ENCODE measurements at regions not wholly inside any gene's neighbourhood (a gene's known extent, or its start where the extent isn't known, plus 50 kb on each side); places are given as distances from the start of the nearest gene placed in this dataset.

- Mint-ChIP-seq H3K4me3 (no peak overlapping the region), H3K27ac (no peak overlapping the region), H3K36me3 (no peaks in the 10 kb centered on the region), H3K9me3 (no peaks in the 10 kb centered on the region), H3K27me3 (no peaks in the 10 kb centered on the region), H3K4me1 (no peaks in the 10 kb centered on the region)
- ATAC-seq (ENCODE audit: low read depth) = no peak
- DNase-seq = no peak
- POLR2A ChIA-PET = no interaction called here
Observed at GRCh38 chr4:135344492-135344891, 1142.9 kb upstream of the PABPC4L start.

- POLR2A ChIA-PET = no interaction called here
- Mint-ChIP-seq H3K4me1 (no peaks in the 10 kb centered on the region), H3K9me3 (no peaks in the 10 kb centered on the region), H3K27me3 (no peaks in the 10 kb centered on the region), H3K27ac (no peak overlapping the region), H3K4me3 (no peak overlapping the region), H3K36me3 (no peaks in the 10 kb centered on the region)
- ATAC-seq (ENCODE audit: low read depth) = no peak
- no peak for DNase-seq
Observed at GRCh38 chr4:135338181-135338580, 1136.6 kb upstream of the PABPC4L start.

GRCh38 chr4:135325264-135325663 is 1123.7 kb upstream of the PABPC4L start:
- H3K36me3 Mint-ChIP-seq = no peaks in the 10 kb centered on the region
- DNase-seq (no peak), ATAC-seq (ENCODE audit: low read depth) (no peak)
- no peak overlapping the region for H3K4me3 Mint-ChIP-seq
- H3K27ac Mint-ChIP-seq = no peak overlapping the region
- no peaks in the 10 kb centered on the region for H3K27me3 Mint-ChIP-seq
- H3K9me3 Mint-ChIP-seq = peaks cover 3% of the 10 kb centered on the region
- POLR2A ChIA-PET = no interaction called here
- H3K4me1 Mint-ChIP-seq = no peaks in the 10 kb centered on the region

GRCh38 chr4:135319685-135320084 is 1118.1 kb upstream of the PABPC4L start:
- Mint-ChIP-seq H3K27ac (no peak overlapping the region), H3K36me3 (no peaks in the 10 kb centered on the region), H3K4me1 (no peaks in the 10 kb centered on the region), H3K27me3 (no peaks in the 10 kb centered on the region), H3K4me3 (no peak overlapping the region), H3K9me3 (peaks cover 9% of the 10 kb centered on the region)
- POLR2A ChIA-PET = no interaction called here
- ATAC-seq (ENCODE audit: low read depth) (no peak), DNase-seq (no peak)

- no peak for DNase-seq
- no peaks in the 10 kb centered on the region for H3K27me3 Mint-ChIP-seq
- H3K9me3 Mint-ChIP-seq = peaks cover 7% of the 10 kb centered on the region
- no peak overlapping the region for H3K4me3 Mint-ChIP-seq
- no peaks in the 10 kb centered on the region for H3K4me1 Mint-ChIP-seq
- no peak overlapping the region for H3K27ac Mint-ChIP-seq
- H3K36me3 Mint-ChIP-seq = no peaks in the 10 kb centered on the region
- POLR2A ChIA-PET = no interaction called here
- no peak for ATAC-seq (ENCODE audit: low read depth)
Observed at GRCh38 chr4:135316266-135316779, 1114.7 kb upstream of the PABPC4L start.

- H3K36me3 Mint-ChIP-seq = no peaks in the 10 kb centered on the region
- H3K27me3 Mint-ChIP-seq = no peaks in the 10 kb centered on the region
- no peaks in the 10 kb centered on the region for H3K4me1 Mint-ChIP-seq
- peaks cover 4% of the 10 kb centered on the region for H3K9me3 Mint-ChIP-seq
- DNase-seq (no peak), ATAC-seq (ENCODE audit: low read depth) (no peak)
- H3K4me3 Mint-ChIP-seq = no peak overlapping the region
- POLR2A ChIA-PET = no interaction called here
- no peak overlapping the region for H3K27ac Mint-ChIP-seq
Observed at GRCh38 chr4:135290136-135290535, 1088.5 kb upstream of the PABPC4L start.

GRCh38 chr4:135283934-135284333 is 1082.3 kb upstream of the PABPC4L start:
- ATAC-seq (ENCODE audit: low read depth) (no peak), DNase-seq (no peak)
- POLR2A ChIA-PET = no interaction called here
- no peak overlapping the region for H3K4me3 Mint-ChIP-seq
- H3K27ac Mint-ChIP-seq = no peak overlapping the region
- H3K4me1 Mint-ChIP-seq = no peaks in the 10 kb centered on the region
- peaks cover 2% of the 10 kb centered on the region for H3K9me3 Mint-ChIP-seq
- no peaks in the 10 kb centered on the region for H3K36me3 Mint-ChIP-seq
- H3K27me3 Mint-ChIP-seq = no peaks in the 10 kb centered on the region

- DNase-seq = no peak
- Mint-ChIP-seq H3K9me3 (peaks cover 6% of the 10 kb centered on the region), H3K27ac (no peak overlapping the region), H3K27me3 (no peaks in the 10 kb centered on the region), H3K4me3 (no peak overlapping the region), H3K4me1 (no peaks in the 10 kb centered on the region), H3K36me3 (no peaks in the 10 kb centered on the region)
- POLR2A ChIA-PET = no interaction called here
- ATAC-seq (ENCODE audit: low read depth) = no peak
Observed at GRCh38 chr4:135282676-135283075, 1081.1 kb upstream of the PABPC4L start.

GRCh38 chr4:135281230-135281629 is 1079.6 kb upstream of the PABPC4L start:
- POLR2A ChIA-PET = no interaction called here
- no peaks in the 10 kb centered on the region for H3K4me1 Mint-ChIP-seq
- ATAC-seq (ENCODE audit: low read depth) = no peak
- no peaks in the 10 kb centered on the region for H3K27me3 Mint-ChIP-seq
- no peak for DNase-seq
- H3K36me3 Mint-ChIP-seq = no peaks in the 10 kb centered on the region
- H3K9me3 Mint-ChIP-seq = peaks cover 4% of the 10 kb centered on the region
- H3K27ac Mint-ChIP-seq = no peak overlapping the region
- no peak overlapping the region for H3K4me3 Mint-ChIP-seq

GRCh38 chr4:135277980-135278315 is 1076.4 kb upstream of the PABPC4L start:
- ATAC-seq (ENCODE audit: low read depth) (no peak), DNase-seq (no peak)
- Mint-ChIP-seq H3K4me3 (no peak overlapping the region), H3K9me3 (peaks cover 4% of the 10 kb centered on the region), H3K27me3 (no peaks in the 10 kb centered on the region), H3K4me1 (no peaks in the 10 kb centered on the region), H3K36me3 (no peaks in the 10 kb centered on the region), H3K27ac (no peak overlapping the region)
- POLR2A ChIA-PET = no interaction called here

- H3K9me3 Mint-ChIP-seq = peaks cover 4% of the 10 kb centered on the region
- H3K4me3 Mint-ChIP-seq = no peak overlapping the region
- H3K27ac Mint-ChIP-seq = no peak overlapping the region
- POLR2A ChIA-PET = no interaction called here
- H3K27me3 Mint-ChIP-seq = no peaks in the 10 kb centered on the region
- no peaks in the 10 kb centered on the region for H3K4me1 Mint-ChIP-seq
- DNase-seq = no peak
- no peak for ATAC-seq (ENCODE audit: low read depth)
- no peaks in the 10 kb centered on the region for H3K36me3 Mint-ChIP-seq
Observed at GRCh38 chr4:135277068-135277979, 1075.7 kb upstream of the PABPC4L start.

- no peaks in the 10 kb centered on the region for H3K36me3 Mint-ChIP-seq
- no peaks in the 10 kb centered on the region for H3K4me1 Mint-ChIP-seq
- H3K27ac Mint-ChIP-seq = no peak overlapping the region
- no peaks in the 10 kb centered on the region for H3K27me3 Mint-ChIP-seq
- ATAC-seq (ENCODE audit: low read depth) (no peak), DNase-seq (no peak)
- H3K4me3 Mint-ChIP-seq = no peak overlapping the region
- POLR2A ChIA-PET = no interaction called here
- peaks cover 4% of the 10 kb centered on the region for H3K9me3 Mint-ChIP-seq
Observed at GRCh38 chr4:135274416-135274815, 1072.8 kb upstream of the PABPC4L start.

GRCh38 chr4:135269125-135269890 is 1067.7 kb upstream of the PABPC4L start:
- no peak overlapping the region for H3K4me3 Mint-ChIP-seq
- H3K4me1 Mint-ChIP-seq = no peaks in the 10 kb centered on the region
- POLR2A ChIA-PET = no interaction called here
- ATAC-seq (ENCODE audit: low read depth) = no peak
- H3K9me3 Mint-ChIP-seq = peaks cover 2% of the 10 kb centered on the region
- DNase-seq = no peak
- H3K27ac Mint-ChIP-seq = no peak overlapping the region
- H3K27me3 Mint-ChIP-seq = no peaks in the 10 kb centered on the region
- no peaks in the 10 kb centered on the region for H3K36me3 Mint-ChIP-seq

GRCh38 chr4:135268369-135268768 is 1066.8 kb upstream of the PABPC4L start:
- DNase-seq = no peak
- no peak overlapping the region for H3K27ac Mint-ChIP-seq
- H3K27me3 Mint-ChIP-seq = no peaks in the 10 kb centered on the region
- H3K4me3 Mint-ChIP-seq = no peak overlapping the region
- POLR2A ChIA-PET = no interaction called here
- H3K36me3 Mint-ChIP-seq = no peaks in the 10 kb centered on the region
- H3K9me3 Mint-ChIP-seq = peaks cover 2% of the 10 kb centered on the region
- no peaks in the 10 kb centered on the region for H3K4me1 Mint-ChIP-seq
- ATAC-seq (ENCODE audit: low read depth) = no peak

All from activated naive CD8-positive, alpha-beta T cell treated with anti-CD3 and anti-CD28 coated beads, Interleukin-2, amount 10 ng/mL, durations not matched to agents 7 days and 5 days (primary cell).